ENCODE measurements at regions not wholly inside any gene's neighbourhood (a gene's known extent, or its start where the extent isn't known, plus 50 kb on each side); places are given as distances from the start of the nearest gene placed in this dataset.

GRCh38 chr10:107275806-107276205, 111.3 kb upstream of the SORCS1 start:
- no peaks in the 10 kb centered on the region for H3K36me3 ChIP-seq (ENCODE audit: control insufficient read depth, insufficient read depth, low read length)
- H3K4me3 ChIP-seq (ENCODE audit: low read depth, low read length): no peak overlapping the region
- H3K27me3 ChIP-seq (ENCODE audit: control insufficient read depth, insufficient read depth, low read length): no peaks in the 10 kb centered on the region
- H3K9me3 ChIP-seq (ENCODE audit: control insufficient read depth, insufficient read depth, low read length): no peaks in the 10 kb centered on the region
- no peak overlapping the region for H3K9ac ChIP-seq (ENCODE audit: low read depth, low read length)
- no peaks in the 10 kb centered on the region for H3K4me1 ChIP-seq (ENCODE audit: control insufficient read depth, insufficient read depth, low read length)

- H3K36me3 ChIP-seq (ENCODE audit: control insufficient read depth, insufficient read depth, low read length): no peaks in the 10 kb centered on the region
- no peaks in the 10 kb centered on the region for H3K27me3 ChIP-seq (ENCODE audit: control insufficient read depth, insufficient read depth, low read length)
- no peaks in the 10 kb centered on the region for H3K9me3 ChIP-seq (ENCODE audit: control insufficient read depth, insufficient read depth, low read length)
- no peak overlapping the region for H3K9ac ChIP-seq (ENCODE audit: low read depth, low read length)
- no peak overlapping the region for H3K4me3 ChIP-seq (ENCODE audit: low read depth, low read length)
- H3K4me1 ChIP-seq (ENCODE audit: control insufficient read depth, insufficient read depth, low read length): no peaks in the 10 kb centered on the region
Measured at GRCh38 chr10:107269626-107270025, 105.1 kb upstream of the SORCS1 start.

- no peak overlapping the region for H3K4me3 ChIP-seq (ENCODE audit: low read depth, low read length)
- no peaks in the 10 kb centered on the region for H3K36me3 ChIP-seq (ENCODE audit: control insufficient read depth, insufficient read depth, low read length)
- no peak overlapping the region for H3K9ac ChIP-seq (ENCODE audit: low read depth, low read length)
- H3K9me3 ChIP-seq (ENCODE audit: control insufficient read depth, insufficient read depth, low read length): no peaks in the 10 kb centered on the region
- H3K4me1 ChIP-seq (ENCODE audit: control insufficient read depth, insufficient read depth, low read length): no peaks in the 10 kb centered on the region
- no peaks in the 10 kb centered on the region for H3K27me3 ChIP-seq (ENCODE audit: control insufficient read depth, insufficient read depth, low read length)
Measured at GRCh38 chr10:107264742-107265141, 100.2 kb upstream of the SORCS1 start.

GRCh38 chr10:107244122-107244521, 79.6 kb upstream of the SORCS1 start:
- H3K4me3 ChIP-seq (ENCODE audit: low read depth, low read length): no peak overlapping the region
- no peaks in the 10 kb centered on the region for H3K36me3 ChIP-seq (ENCODE audit: control insufficient read depth, insufficient read depth, low read length)
- no peaks in the 10 kb centered on the region for H3K9me3 ChIP-seq (ENCODE audit: control insufficient read depth, insufficient read depth, low read length)
- no peak overlapping the region for H3K9ac ChIP-seq (ENCODE audit: low read depth, low read length)
- no peaks in the 10 kb centered on the region for H3K4me1 ChIP-seq (ENCODE audit: control insufficient read depth, insufficient read depth, low read length)
- no peaks in the 10 kb centered on the region for H3K27me3 ChIP-seq (ENCODE audit: control insufficient read depth, insufficient read depth, low read length)

- no peak overlapping the region for H3K9ac ChIP-seq (ENCODE audit: low read depth, low read length)
- H3K4me1 ChIP-seq (ENCODE audit: control insufficient read depth, insufficient read depth, low read length): no peaks in the 10 kb centered on the region
- no peaks in the 10 kb centered on the region for H3K36me3 ChIP-seq (ENCODE audit: control insufficient read depth, insufficient read depth, low read length)
- no peak overlapping the region for H3K4me3 ChIP-seq (ENCODE audit: low read depth, low read length)
- H3K27me3 ChIP-seq (ENCODE audit: control insufficient read depth, insufficient read depth, low read length): no peaks in the 10 kb centered on the region
- no peaks in the 10 kb centered on the region for H3K9me3 ChIP-seq (ENCODE audit: control insufficient read depth, insufficient read depth, low read length)
Measured at GRCh38 chr10:107238275-107238674, 73.8 kb upstream of the SORCS1 start.

- Histone ChIP-seq H3K27me3 (ENCODE audit: control insufficient read depth, insufficient read depth, low read length) (no peaks in the 10 kb centered on the region), H3K36me3 (ENCODE audit: control insufficient read depth, insufficient read depth, low read length) (no peaks in the 10 kb centered on the region), H3K9ac (ENCODE audit: low read depth, low read length) (no peak overlapping the region), H3K4me1 (ENCODE audit: control insufficient read depth, insufficient read depth, low read length) (no peaks in the 10 kb centered on the region), H3K4me3 (ENCODE audit: low read depth, low read length) (no peak overlapping the region), H3K9me3 (ENCODE audit: control insufficient read depth, insufficient read depth, low read length) (no peaks in the 10 kb centered on the region)
Measured at GRCh38 chr10:107232013-107232412, 67.5 kb upstream of the SORCS1 start.

- Histone ChIP-seq H3K27me3 (ENCODE audit: control insufficient read depth, insufficient read depth, low read length) (no peaks in the 10 kb centered on the region), H3K4me1 (ENCODE audit: control insufficient read depth, insufficient read depth, low read length) (no peaks in the 10 kb centered on the region), H3K9me3 (ENCODE audit: control insufficient read depth, insufficient read depth, low read length) (no peaks in the 10 kb centered on the region), H3K9ac (ENCODE audit: low read depth, low read length) (no peak overlapping the region), H3K36me3 (ENCODE audit: control insufficient read depth, insufficient read depth, low read length) (no peaks in the 10 kb centered on the region), H3K4me3 (ENCODE audit: low read depth, low read length) (no peak overlapping the region)
Measured at GRCh38 chr10:107230887-107231286, 66.4 kb upstream of the SORCS1 start.

- Histone ChIP-seq H3K36me3 (ENCODE audit: control insufficient read depth, insufficient read depth, low read length) (no peaks in the 10 kb centered on the region), H3K4me1 (ENCODE audit: control insufficient read depth, insufficient read depth, low read length) (no peaks in the 10 kb centered on the region), H3K9ac (ENCODE audit: low read depth, low read length) (no peak overlapping the region), H3K9me3 (ENCODE audit: control insufficient read depth, insufficient read depth, low read length) (no peaks in the 10 kb centered on the region), H3K4me3 (ENCODE audit: low read depth, low read length) (no peak overlapping the region), H3K27me3 (ENCODE audit: control insufficient read depth, insufficient read depth, low read length) (no peaks in the 10 kb centered on the region)
Measured at GRCh38 chr10:107215681-107216080, 51.2 kb upstream of the SORCS1 start.

Data from iPS-15b (cell line).